ENCODE measurements at regions not wholly inside any gene's neighbourhood (a gene's known extent, or its start where the extent isn't known, plus 50 kb on each side); places are given as distances from the start of the nearest gene placed in this dataset.

- DNase-seq: no peak
Observed at GRCh38 chr5:98641671-98642070, 131.8 kb upstream of the RGMB start.

DNA sequence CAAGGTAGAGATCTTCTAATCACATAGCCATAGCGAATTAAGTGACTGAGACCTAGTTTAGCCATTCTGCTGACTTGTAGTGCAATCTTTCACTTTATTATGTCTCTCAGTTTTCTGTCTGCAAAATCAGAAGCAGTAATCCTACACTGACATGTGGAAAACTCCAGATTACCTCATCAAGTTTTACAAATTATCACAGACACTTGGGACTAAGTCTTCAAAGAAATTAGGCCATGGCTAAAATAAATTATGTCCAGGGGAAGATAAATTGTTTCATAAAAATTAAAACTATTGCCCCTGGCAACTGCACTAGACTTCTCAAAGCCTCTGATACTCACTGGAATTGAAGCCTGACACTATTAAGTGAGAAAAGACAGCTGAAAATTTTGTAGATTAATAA, 129.9 kb upstream of the RGMB start:
- no peak for DNase-seq

DNA sequence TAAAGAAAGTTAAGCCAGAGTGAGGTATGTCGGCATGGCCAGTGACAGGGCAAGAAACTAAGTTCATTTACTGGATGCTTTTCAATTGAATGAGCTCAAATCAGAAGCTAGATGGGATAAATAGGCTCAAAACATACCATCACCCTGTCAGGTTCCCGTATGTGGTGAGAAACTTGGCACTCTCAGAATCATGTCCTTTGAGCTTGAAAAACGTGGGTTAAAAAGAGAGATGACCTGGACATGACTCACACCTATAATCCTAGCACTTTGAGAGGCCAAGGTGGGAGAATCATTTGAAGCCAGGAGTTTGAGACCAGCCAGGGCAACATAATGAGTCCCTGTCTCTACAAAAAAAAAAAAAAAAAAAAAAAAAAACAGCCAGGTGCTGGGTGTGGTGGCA, 121.7 kb upstream of the RGMB start:
- DNase-seq: no peak

GRCh38 chr5:98656125-98656795, 117.2 kb upstream of the RGMB start:
- DNase-seq: no peak

DNA sequence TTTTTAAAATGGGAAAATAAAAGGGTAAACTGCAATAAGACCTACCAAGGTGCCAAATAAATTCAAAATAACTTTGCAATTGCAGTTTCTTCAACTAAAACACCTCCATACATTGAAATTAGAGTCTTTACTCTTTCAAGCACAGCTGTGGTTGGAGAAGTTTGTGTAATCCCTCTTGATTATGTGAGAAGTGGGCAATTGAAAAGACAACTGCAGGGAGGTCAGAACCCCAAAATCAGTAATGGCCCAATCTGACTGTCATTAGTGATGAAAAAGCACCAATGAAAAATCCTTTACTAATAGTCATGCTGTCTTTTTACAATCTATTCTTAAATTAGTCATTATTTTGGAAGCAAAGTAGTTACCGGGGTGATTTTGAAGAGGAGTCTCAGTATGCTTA, 116.7 kb upstream of the RGMB start:
- no peak for DNase-seq

- DNase-seq: no peak
Observed at GRCh38 chr5:98657559-98657958, 115.9 kb upstream of the RGMB start.

GRCh38 chr5:98663521-98663920, 109.9 kb upstream of the RGMB start:
- no peak for DNase-seq

GRCh38 chr5:98664736-98665135, 108.7 kb upstream of the RGMB start:
- no peak for DNase-seq

- no peak for DNase-seq
Observed at GRCh38 chr5:98679963-98680362, 93.5 kb upstream of the RGMB start.

DNA sequence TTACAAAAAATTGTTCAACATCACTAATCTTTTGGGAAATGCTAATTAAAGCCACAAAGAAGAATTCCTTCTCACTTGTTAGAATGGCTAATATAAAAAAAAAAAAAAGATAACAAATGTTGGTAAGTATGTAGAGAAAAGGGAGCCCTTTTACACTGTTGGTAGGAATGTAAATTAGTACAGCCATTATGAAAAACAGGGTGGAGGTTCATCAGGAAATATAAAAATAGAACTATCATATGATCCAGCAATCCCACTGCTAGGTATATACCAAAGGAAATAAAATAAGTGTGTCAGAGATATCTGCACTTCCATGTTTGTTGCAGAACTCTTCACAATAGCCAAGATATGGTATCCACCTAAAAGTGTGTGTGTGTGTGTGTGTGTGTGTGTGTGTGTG, 83.5 kb upstream of the RGMB start:
- no peak for DNase-seq

GRCh38 chr5:98694902-98695301, 78.6 kb upstream of the RGMB start:
- DNase-seq: no peak

DNA sequence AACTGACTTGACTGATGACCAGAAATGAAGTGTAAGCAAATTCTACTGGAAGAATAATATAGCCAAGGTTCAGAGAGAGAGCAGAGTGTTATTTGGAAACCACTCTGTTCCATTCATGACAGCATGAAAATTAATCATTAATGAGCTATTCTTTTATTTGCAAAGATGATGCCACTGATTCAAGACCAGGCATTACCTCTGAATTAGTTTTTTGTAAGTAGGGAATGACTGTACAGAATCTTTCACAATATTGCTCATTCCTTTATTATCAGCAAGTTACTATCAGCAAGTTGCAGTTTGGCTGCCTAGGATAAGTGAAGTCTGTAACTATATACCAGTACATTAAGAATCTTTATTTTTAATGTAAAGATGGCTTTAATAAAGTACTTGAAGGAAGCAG, 75.1 kb upstream of the RGMB start:
- DNase-seq: no peak

GRCh38 chr5:98700730-98701129, 72.7 kb upstream of the RGMB start:
- DNase-seq: no peak

- no peak for DNase-seq
Observed at GRCh38 chr5:98705841-98706240, 67.6 kb upstream of the RGMB start.

DNA sequence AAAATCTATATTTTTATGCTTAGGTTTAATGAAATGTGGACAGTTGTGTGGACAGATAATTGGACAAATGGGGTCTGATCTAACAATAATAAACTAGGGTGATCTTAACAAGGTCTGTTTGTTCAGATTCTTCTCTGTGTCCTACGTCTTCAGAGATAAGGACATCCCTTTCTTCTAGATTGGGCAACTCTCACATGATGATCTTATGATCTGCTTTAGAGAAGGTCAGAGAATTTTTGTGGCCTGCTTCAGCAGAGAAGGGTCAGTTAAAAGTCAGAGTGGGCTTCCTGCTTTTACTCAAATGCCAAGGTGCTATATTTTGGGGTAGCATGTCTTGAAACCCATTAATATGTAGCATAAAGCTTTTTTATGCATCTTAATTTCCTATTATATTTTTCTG, 63.8 kb upstream of the RGMB start:
- DNase-seq: no peak

GRCh38 chr5:98713027-98713426, 60.4 kb upstream of the RGMB start:
- DNase-seq: no peak

GRCh38 chr5:98713856-98714255, 59.6 kb upstream of the RGMB start:
- no peak for DNase-seq

- DNase-seq: no peak
Observed at GRCh38 chr5:98714710-98715288, 58.7 kb upstream of the RGMB start.

GRCh38 chr5:98721231-98721928, 52.1 kb upstream of the RGMB start:
- DNase-seq: no peak

DNA sequence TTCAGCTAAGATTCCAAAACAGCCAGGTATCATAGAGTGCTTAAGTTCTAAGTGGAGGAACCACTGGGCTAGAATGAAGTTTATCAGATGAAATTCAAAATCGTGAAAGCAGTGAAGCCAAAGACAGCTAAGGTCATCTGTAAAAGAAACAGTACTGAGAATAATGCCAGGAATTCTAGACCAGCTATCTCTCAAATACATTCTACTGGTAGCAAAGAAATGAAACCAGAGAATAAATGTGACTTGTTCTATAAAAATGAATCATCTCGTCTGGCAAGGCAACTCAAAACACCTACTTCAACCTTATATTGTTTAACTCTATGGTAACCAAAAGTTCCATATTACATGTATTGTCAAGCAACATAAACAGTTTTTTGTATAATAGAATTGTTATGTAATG, 51.3 kb upstream of the RGMB start:
- DNase-seq: no peak

GRCh38 chr5:98723061-98723460, 50.4 kb upstream of the RGMB start:
- DNase-seq: no peak

All from stimulated activated CD4-positive, alpha-beta T cell treated with anti-CD3 and anti-CD28 coated beads, Interleukin-4, amount 100 ng/mL, for 24 hours (primary cell).